Esophagus squamous epithelium (tissue), 4 donors: ENCODE measurements at regions not wholly inside any gene's neighbourhood (a gene's known extent, or its start where the extent isn't known, plus 50 kb on each side); places are given as distances from the start of the nearest gene placed in this dataset.

ENCODE experiments used
- CTCF ChIP-seq, 6 experiments: fragments of 450-650 bp in 4 of 6; fragments of 200-600 bp in 2 of 6; sonication (generic) in 2 of 6; IDR thresholded peaks; one replicate each; pipeline ENCODE4 v1.5.1; 2016 to 2019; ENCODE audit warnings: antibody characterized with exemption in 6 of 6, mild to moderate bottlenecking in 4 of 6, moderate library complexity in 4 of 6
- POLR2A ChIP-seq, 4 donors: fragments of 450-650 bp; IDR thresholded peaks; one replicate each; pipeline ENCODE4 v1.6.1; 2017; ENCODE audit warnings: antibody characterized with exemption in 4 of 4, mild to moderate bottlenecking in 4 of 4, moderate library complexity in 3 of 4

GRCh38 chr15:72980661-72981060 lies 71.6 kb upstream of the NEO1 start:
- TF ChIP-seq CTCF (IDR thresholded peaks at IDR 0.05) (no peak), POLR2A (IDR thresholded peaks at IDR 0.05) (no peak)
